SK-N-SH (cell line): ENCODE measurements at regions not wholly inside any gene's neighbourhood (a gene's known extent, or its start where the extent isn't known, plus 50 kb on each side); places are given as distances from the start of the nearest gene placed in this dataset.

Experiments
- CTCF ChIP-seq: fragments of 200-600 bp; sonication (generic); IDR thresholded peaks from 2 replicates; pipeline ENCODE4 v1.6.1; 2017; ENCODE audit warnings: antibody characterized with exemption, mild to moderate bottlenecking, moderate library complexity
- MAX ChIP-seq: IDR thresholded peaks from 2 replicates; pipeline ENCODE4 v1.4.0; 2012; ENCODE audit warnings: low read depth
- POLR2AphosphoS5 ChIP-seq: IDR thresholded peaks from 2 replicates; pipeline ENCODE4 v1.6.1; 2012; ENCODE audit warnings: low read depth, low read length
- USF1 ChIP-seq: IDR thresholded peaks from 2 replicates; pipeline ENCODE4 v1.4.0; 2012; ENCODE audit warnings: low read depth, borderline replicate concordance
- YY1 ChIP-seq: IDR thresholded peaks from 2 replicates; pipeline ENCODE4 v1.4.0; 2012; ENCODE audit warnings: low read depth, mild to moderate bottlenecking

- TF ChIP-seq CTCF (no peak), POLR2AphosphoS5 (no peak), USF1 (no peak), YY1 (no peak), MAX (no peak)
Observed at GRCh38 chr17:70621566-70621965, 452.2 kb downstream of the KCNJ2 start.
